ENCODE measurements at regions not wholly inside any gene's neighbourhood (a gene's known extent, or its start where the extent isn't known, plus 50 kb on each side); places are given as distances from the start of the nearest gene placed in this dataset.

DNA sequence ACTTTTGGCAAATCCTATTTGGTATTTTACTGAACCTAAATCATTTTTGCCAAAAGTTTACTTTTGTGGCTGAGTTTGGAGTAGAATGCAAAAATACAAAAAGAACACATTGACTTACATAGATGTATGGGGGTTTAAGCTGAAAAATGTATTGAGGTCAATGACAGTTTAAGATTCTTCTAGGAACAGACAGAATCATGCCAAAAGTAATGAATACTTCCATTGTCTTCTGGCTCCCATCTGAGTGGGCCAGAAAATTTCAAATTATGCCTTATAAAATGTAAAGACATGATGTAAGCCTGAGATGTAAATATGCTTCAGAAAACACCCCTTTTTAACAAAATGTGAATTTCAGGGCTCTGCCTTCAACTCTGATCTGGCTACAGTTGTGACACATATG is 375.1 kb upstream of the DPH6 start:
- TF ChIP-seq, protein P1, sequence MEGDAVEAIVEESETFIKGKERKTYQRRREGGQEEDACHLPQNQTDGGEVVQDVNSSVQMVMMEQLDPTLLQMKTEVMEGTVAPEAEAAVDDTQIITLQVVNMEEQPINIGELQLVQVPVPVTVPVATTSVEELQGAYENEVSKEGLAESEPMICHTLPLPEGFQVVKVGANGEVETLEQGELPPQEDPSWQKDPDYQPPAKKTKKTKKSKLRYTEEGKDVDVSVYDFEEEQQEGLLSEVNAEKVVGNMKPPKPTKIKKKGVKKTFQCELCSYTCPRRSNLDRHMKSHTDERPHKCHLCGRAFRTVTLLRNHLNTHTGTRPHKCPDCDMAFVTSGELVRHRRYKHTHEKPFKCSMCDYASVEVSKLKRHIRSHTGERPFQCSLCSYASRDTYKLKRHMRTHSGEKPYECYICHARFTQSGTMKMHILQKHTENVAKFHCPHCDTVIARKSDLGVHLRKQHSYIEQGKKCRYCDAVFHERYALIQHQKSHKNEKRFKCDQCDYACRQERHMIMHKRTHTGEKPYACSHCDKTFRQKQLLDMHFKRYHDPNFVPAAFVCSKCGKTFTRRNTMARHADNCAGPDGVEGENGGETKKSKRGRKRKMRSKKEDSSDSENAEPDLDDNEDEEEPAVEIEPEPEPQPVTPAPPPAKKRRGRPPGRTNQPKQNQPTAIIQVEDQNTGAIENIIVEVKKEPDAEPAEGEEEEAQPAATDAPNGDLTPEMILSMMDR (IDR thresholded peaks at IDR 0.05) = no peak
- no peak for TF ChIP-seq ZFX (IDR thresholded peaks at IDR 0.05; ENCODE audit: borderline replicate concordance)
- no peak overlapping the region for H3K27ac ChIP-seq

DNA sequence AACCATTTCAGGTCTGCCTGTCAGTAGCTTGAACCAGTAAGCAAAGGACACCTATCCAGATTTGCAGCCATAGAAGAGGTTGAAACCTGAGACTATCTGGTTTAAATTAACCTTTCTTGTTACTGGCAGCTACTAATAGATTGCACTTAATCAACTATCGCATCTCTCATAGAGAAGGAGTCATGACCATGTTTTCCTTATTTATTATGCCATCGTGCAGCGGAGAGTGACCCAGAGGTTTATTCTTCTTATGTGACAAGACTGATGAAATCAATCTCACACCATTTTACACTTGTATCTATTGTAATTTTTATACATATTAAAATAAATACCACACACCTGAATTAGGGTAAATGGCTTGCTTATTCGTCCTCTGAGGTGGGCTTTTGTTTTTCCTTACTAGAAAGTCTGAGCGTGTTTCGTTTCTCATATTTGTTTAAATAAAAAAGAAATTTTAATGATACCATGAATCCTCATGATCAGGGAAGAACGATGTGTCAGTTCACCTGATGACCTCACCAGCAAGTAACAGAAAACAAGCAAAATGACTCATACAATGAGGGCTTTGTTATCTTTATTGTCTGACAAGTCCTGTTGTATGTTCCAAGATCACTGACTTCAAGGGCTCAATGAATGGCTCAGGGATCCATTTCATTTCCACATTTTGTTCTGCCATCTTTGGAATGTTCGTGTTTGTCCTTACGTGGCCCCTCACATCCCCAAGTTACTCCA is 379.5 kb upstream of the DPH6 start:
- no peak overlapping the region for H3K27ac ChIP-seq
- no peak for TF ChIP-seq ZFX (IDR thresholded peaks at IDR 0.05; ENCODE audit: borderline replicate concordance)
- TF ChIP-seq, protein P1 (IDR thresholded peaks at IDR 0.05) = no peak

DNA sequence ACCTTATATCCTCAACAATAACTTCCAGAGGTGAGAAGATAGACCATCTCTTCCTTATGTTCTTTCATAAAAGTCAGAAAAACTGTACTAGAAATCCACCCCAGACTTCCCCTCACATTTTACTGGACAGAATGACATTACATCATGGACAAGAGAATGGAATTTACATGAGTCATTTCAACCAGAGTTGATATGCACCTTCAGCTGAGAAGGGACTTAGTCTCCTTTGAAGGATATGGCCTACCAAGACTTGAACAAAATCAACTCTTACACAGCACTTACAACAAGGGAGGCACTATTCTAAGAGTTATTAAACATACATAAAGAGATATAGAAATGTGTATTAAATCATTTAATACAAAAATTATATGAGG is 380.0 kb upstream of the DPH6 start:
- H3K27ac ChIP-seq = no peak overlapping the region
- TF ChIP-seq, protein P1 (IDR thresholded peaks at IDR 0.05) = no peak
- TF ChIP-seq ZFX (IDR thresholded peaks at IDR 0.05; ENCODE audit: borderline replicate concordance) = no peak

DNA sequence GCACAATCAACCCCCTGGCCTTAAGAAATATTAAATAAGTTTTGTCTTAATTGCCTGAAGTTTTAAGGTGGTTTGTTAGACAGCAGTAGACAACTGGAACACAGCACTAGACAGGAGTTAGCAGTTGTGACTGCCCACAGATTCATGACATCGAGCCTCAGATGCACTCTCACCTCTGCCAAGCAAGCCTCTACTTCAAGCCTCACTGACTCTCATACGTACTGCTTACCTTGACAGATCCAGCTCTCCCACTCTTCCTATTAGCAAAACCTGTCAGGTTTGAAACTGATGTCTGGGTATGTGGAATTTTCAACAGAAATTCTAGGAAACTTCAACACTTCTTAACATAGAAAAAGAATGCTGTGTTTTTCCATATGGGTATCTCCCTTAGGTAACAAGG is 382.9 kb upstream of the DPH6 start:
- TF ChIP-seq, protein P1 (IDR thresholded peaks at IDR 0.05) = no peak

DNA sequence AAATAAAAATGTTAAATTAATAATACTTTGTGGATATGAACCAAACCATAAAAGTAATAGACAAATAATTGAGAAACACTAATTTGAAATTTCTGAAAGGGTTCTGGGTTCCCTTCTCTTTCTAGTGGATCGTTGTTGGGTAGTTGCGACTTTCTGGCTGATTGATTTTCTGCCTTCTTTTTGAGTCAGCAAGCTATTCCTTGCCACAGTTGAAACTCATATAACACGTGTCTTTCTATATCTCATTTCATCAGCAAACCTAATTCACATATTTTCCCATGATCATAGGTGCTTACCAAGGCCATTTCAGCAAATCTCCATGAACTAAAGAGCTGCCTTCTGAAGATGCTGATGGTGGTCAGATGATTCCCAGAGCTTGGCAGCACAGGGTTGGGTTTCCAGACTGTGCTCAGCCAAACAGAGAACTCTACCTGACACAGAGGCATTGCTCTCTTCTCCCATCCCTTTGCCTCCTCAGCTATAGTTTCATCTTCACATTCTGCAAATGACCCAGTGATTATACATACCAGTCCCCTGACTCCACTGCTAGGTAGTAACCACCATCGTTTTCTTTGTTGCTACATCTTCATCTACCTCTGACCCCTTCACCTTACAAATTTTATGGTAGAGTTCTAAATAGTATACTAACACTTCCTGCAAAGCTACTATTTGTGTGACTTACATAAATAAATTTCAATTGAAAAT is 383.9 kb upstream of the DPH6 start:
- H3K27ac ChIP-seq = no peak overlapping the region
- TF ChIP-seq, protein P1 (IDR thresholded peaks at IDR 0.05) = no peak
- no peak for TF ChIP-seq ZFX (IDR thresholded peaks at IDR 0.05; ENCODE audit: borderline replicate concordance)

More for the DNA sequence above, 382.9 kb upstream of the DPH6 start:
- H3K27ac ChIP-seq = no peak overlapping the region

DNA sequence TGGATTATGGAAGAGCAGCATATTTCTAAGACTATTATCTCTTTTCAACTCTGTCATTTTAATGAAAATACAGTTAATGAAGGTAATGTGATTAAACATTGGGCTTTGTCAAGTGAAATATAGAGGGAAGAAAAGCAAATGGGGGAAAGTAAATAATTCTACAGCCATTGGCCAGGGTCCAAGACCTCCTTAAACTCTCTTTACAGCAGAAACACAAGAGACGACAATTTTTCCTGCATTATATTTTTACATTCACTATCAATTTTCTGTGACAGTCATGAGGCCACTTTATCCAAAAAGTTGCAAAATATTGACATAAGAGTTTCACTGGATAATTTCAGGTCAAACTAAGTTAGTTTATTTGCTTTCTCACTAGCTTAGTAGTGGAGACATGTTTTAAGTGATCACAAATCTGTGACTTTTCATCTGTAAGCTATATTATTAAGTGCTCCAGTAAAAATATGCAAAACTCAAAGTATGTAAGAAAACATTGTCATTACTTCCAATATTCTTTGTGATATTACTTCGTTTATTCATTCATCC is 385.9 kb upstream of the DPH6 start:
- no peak for TF ChIP-seq ZFX (IDR thresholded peaks at IDR 0.05; ENCODE audit: borderline replicate concordance)
- TF ChIP-seq, protein P1 (IDR thresholded peaks at IDR 0.05) = no peak
- H3K27ac ChIP-seq = no peak overlapping the region

DNA sequence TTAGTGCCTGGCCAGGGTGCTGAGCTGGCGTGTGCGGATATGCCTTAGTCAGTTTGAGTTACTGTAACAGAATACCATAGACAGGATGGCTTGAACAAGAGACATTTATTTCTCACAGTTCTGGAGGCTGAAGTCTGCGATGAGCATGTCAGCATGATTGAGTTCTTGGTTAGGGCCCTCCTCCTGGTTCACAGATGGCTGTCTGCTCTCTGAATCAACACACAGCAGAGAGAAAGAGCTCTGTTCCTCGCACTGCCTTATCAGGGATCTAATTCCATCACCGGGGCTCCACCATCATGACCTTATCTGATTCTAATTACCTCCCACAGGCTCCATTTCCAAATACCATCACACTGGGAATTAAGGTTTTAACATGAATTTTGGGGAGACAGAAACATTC is 386.6 kb upstream of the DPH6 start:
- TF ChIP-seq, protein P1 (IDR thresholded peaks at IDR 0.05) = no peak
- TF ChIP-seq ZFX (IDR thresholded peaks at IDR 0.05; ENCODE audit: borderline replicate concordance) = no peak
- no peak overlapping the region for H3K27ac ChIP-seq

Data from 22Rv1 (cell line).